ENCODE measurements at regions not wholly inside any gene's neighbourhood (a gene's known extent, or its start where the extent isn't known, plus 50 kb on each side); places are given as distances from the start of the nearest gene placed in this dataset.
A peak's percentile ranks its signal among the peaks of the same experiment; 100 is the strongest.
"Not testable (repeated sequence)": the region's sequence is repeated elsewhere in the genome, so short reads cannot be mapped to it uniquely, and the experiment has no call there.

GRCh38 chr21:27362249-27362648 lies 395.4 kb upstream of the ADAMTS5 start:
- no peak for DNase-seq

GRCh38 chr21:27359141-27359540 lies 392.3 kb upstream of the ADAMTS5 start:
- DNase-seq = no peak

DNA sequence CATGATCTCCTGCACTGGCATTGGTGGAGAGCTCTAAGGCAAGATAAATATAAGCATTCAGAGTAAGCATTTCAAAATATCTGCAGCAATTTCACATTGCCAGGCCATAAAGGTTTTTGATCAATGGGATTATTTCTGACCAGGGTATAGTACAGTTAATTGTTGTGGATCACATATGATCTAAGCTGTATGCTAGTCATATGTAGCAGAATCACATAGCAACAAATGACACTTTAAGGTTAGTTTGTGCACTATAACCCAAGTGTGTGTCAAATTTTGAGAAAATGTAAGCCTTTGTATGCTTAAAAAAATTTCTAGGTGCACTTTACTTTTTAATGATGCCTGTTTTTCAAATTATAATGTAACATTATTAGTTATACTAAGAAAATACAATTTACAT lies 386.0 kb upstream of the ADAMTS5 start:
- no peak for DNase-seq

- no peak for DNase-seq
These were observed 379.2 kb upstream of the ADAMTS5 start for GRCh38 chr21:27346041-27346448.

GRCh38 chr21:27339902-27340301 lies 373.0 kb upstream of the ADAMTS5 start:
- peak in 1 of 14 donors; percentile 20 for DNase-seq

DNA sequence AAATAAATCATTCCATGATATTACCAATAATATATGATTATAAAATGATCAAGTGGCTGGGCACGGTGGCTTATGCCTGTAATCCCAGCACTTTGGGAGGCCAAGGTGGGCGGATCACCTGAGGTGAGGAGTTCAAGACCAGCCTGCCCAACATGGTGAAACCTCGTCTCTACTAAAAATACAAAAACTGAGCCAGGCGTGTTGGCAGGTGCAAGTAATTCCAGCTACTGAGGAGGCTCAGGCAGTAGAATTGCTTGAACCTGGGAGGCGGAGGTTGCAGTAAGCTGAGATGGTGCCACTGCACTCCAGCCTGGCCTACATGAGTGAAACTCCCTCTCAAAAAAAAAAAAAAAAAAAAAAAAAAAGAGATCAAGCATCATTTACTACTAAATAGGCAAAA lies 371.1 kb upstream of the ADAMTS5 start:
- DNase-seq = not testable (repeated sequence)

DNA sequence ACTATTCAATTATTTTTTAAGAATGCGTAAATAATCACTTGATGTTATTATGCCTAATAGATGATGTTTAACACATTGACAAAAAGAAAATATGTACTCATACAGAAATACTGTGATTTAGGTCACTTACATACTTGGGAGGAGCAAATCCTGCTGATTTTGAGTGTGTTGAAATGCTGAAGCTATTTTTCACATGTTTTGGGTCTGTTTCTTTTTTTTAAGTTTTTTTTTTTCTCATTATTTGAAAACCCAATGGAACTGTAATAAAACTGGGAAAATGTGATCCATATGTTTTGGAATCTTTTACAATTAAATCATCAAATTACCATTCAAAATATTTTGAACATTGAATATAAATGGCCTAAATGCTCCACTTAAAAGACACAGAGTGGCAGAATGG lies 366.2 kb upstream of the ADAMTS5 start:
- DNase-seq = no peak

DNA sequence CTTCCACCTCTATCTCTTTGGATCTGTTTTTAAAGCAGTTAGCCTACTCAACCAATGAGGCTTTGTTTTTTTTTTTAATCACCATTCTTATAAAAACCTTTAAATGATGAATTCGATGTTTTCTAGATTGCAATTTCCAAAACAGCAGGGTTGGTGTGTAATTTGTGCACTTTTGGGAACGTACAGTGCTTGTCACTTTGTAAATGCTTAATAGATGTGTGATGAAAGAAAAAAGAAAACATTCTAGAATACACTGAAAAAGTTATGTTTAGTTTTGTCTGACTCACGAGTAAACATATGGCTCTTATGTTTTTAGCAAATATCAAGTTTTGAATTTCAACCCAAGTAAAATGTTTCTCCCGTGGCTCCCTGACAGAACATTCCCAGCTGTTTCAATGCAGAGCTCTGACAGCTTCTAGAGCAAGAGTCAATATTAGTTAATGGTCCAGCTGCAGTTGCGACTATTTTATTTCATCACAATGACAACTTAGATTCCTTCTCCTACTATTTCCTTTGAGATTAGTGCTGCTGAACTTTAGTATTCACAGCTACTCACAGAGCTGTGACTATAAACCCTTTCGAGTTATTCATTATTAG lies 362.5 kb upstream of the ADAMTS5 start:
- DNase-seq = no peak

DNA sequence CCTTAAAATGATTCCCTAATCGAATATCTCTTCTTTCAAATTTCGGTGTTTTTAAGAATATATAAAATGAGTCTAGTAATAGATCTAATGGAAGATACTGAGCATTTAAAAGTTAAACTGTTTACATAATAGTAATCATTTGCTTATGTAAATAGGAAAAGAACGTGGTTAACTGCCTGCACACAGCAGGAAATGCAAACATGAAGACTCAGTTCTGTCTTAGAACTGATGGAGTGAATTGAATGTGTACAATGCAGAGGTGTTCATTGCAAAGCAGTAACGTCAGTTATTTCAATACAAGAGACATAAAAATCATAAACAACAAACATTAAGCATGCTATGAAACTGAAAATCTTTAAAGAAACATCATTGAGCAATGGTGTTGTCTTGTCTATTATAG lies 359.4 kb upstream of the ADAMTS5 start:
- DNase-seq = no peak

DNA sequence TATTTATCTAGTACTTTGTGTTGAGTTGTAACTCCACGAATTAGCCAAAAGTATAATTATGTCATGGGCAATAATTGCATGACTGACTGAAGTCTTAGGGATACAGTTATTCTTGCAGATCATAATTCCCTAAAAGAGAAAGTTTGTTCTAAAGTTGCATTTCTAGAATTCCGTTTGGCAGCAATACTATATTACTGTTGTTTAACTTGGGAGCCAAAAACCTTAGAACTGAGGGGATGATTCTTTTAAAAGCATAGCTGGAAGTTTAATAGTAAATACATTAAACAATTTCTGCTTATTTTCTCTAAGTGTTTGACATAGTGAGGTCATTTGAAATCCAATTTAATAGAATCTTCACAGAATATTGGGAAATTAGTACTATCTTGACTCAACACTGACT lies 356.4 kb upstream of the ADAMTS5 start:
- no peak for DNase-seq

DNA sequence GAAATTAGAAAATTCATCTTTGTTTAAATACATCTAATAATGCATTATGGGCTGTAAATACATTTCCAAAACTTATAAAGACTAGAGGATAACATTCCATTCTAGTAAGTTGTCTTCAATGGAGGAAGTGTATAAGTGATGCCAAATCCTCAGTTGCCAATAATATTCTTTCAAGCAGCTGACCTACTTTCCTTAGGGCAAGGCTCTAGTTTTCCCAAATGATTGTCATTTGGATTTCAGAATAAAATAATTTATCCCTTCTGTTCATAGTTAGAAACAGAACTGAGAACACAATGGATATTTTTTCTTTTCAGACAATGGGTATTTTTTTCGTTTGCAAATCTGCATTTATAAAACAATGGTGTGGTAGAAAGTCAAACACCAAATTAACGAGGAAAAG lies 354.9 kb upstream of the ADAMTS5 start:
- DNase-seq = peak in 1 of 14 donors; percentile 19

DNA sequence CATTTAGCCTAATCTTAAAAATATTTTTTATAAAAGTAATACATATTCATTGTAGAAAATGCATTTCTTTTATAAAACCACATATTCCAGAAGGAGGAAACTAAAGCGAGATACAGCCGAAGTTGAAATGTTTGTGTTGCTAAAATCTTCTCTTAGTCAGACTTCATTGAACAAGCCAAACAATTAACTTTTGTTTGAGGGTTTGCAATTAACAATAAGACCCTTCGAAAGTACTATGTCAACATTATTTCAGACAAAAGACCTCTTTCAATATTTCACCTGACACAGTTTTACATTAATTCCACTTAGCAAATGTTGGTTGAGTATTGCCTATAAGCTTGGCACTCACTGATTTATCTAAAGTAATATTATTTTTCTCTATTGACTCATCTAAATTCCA lies 354.0 kb upstream of the ADAMTS5 start:
- no peak for DNase-seq

DNA sequence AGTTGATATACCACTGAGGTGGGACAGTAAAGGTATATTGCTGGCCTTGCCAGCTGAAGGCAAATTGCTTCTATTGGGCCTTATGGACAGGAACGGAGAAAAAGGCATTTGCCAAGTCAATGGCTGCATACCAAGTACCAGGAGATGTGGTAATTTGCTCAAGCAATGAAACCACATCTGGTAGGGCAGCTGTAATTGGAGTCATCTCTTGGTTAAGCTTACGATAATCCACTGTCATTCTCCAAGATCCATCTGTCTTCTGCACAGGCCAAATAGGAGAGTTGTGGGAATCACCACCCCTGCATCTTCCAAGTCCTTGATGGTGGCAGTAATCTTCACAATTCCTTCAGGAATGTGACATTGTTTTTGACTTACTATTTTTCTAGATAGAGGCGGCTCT lies 350.7 kb upstream of the ADAMTS5 start:
- not testable (repeated sequence) for DNase-seq

DNA sequence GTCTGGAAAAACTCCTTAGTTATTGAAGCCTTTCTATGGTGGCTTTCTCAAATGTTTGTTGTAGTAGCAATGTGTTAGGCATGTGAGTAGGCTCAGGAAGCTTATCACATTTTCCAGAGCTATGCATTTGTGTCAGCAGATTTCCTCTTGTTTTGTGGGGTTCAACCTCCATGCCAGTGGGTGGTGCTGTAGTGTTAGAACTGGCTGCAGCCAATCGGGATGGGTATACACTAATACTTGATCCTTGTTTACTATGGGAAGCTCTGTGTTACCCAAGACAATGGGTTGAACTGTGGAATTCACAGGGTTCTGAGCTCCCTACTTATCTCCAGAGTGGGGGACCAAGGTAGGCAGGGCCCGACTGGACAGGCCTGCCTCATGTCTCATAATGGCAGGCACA lies 348.5 kb upstream of the ADAMTS5 start:
- DNase-seq = no peak

DNA sequence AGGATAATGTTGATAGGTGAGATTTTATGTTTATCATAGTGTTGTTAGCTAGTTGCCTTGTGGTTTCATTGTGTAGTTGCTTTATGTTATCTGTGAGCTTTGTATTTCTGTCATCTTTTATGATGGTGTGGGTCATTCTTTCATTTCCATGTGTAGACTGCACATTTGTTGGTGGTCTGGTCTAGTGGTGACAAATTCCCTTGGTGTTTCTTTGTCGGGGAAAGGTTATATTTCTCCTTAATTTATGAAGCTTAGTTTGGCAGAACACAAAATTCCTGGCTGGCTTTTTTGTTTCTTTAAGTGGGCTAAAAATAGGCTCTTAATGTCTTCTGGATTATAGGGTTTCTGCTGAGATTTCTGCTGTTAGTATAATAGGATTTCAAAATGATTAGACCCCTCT lies 347.2 kb upstream of the ADAMTS5 start:
- no peak for DNase-seq

GRCh38 chr21:27306791-27307775 lies 340.2 kb upstream of the ADAMTS5 start:
- no peak for DNase-seq

DNA sequence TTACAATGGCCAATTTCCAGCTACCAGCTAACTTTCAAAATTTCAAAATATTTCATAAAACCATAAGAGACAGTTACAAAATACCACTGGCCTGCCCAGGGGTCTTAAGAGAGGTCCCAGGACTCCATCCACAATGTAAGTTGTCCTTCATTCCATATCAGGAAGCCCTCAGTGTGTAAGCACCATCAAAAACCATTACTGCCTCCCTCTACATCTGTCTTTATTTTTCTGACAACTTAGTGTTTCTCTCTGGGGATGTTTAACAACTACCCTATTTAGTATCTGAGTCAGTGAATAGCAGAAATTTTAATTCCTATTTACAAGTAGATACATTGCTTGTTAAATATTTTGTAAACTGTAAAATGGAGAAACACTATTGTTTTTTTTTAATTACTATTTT lies 339.3 kb upstream of the ADAMTS5 start:
- DNase-seq = no peak

DNA sequence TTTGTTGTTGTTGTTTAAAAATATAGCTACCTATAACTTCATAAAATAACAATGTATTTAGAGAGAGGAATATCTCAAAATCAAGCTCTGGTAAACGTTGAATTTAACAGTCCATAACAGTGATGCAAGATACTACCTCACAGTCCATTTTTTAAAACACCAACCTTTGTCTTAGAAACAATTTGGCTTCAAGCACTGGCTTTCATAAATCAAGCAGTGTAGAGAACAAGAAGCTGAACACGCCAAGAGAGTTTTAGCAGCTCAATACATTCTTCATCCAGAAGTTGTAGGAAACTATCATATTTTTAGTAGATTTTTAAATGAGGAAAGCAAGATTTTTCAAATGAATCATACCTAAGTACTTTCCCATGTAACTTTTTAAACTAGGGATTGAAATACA lies 334.3 kb upstream of the ADAMTS5 start:
- DNase-seq = no peak

DNA sequence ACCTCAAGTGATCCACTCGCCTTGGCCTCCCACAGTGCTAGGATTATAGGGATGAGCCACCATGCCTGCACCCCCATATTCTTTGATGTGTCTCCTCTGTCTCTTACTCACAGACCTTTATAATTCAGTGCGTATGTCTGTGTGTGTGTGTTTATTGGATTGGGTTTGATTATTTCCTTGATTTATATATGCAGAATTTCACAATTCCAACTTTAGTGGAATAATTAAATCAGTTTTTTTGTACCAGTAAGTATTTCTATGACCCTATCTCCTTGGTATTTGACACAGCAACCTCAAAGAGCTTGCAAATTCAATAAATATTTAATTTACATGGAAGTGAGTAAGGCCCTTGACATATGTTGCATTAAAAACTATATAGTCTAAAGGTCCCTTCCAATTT lies 333.9 kb upstream of the ADAMTS5 start:
- no peak for DNase-seq

GRCh38 chr21:27298465-27298864 lies 331.6 kb upstream of the ADAMTS5 start:
- no peak for DNase-seq

DNA sequence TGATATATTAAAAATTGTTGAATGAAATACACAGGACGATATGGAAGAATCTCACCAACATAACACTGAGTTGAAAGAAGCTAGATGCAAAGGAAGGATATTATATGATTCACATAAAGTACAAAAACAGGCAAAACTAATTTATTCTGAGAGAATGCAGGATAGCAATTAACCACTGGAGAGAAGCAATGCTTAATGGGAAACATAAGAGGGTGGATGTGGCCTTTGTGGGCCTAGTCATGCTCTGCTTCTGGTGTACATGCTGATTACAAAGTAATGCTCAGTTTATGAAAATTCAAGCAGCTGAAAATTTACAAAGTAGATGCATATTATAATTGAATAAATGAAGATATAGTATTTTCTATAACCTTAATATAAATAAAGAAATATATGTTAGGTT lies 326.4 kb upstream of the ADAMTS5 start:
- no peak for DNase-seq

GRCh38 chr21:27292783-27293182 lies 325.9 kb upstream of the ADAMTS5 start:
- no peak for DNase-seq

DNA sequence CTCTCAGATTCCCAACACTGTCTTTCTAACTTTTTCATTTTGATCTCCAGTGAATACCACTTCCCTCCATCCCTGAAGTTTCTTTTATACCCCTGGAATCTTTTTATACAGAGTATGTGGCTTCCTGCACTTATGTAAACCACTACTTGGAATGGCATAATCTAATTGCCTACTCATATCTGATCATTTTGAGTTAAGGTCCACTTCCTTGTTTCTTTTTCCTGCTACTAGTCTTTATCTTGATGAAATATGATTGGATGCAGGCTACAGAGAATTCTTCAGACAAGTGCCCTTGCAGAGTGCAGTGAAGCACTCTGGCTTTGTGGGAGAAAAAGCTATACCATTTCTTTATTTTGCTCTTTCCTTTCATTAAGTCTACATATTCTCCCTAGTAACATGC lies 325.3 kb upstream of the ADAMTS5 start:
- DNase-seq = no peak

DNA sequence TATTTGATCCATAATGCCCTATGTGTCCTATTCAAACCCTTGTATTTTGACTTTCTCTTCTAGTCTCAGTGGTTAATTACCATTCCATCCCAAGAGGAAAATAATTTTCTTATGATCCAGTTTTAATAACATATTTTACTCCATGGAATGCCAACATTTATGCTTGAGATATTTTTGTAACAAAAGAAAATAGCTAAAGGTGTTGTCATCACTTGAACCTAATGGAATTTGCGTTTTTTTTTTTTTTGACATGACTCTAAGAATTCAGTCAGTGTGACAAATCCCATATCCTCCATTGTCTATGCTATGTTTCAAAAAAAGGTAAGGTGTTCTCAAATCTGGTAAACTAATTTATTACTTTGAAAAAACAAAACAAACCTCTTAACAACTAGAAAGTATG lies 324.1 kb upstream of the ADAMTS5 start:
- DNase-seq = no peak

All from C1 segment of cervical spinal cord (tissue), 14 donors.